Muscle of arm (tissue), 1 donor: ENCODE measurements at regions not wholly inside any gene's neighbourhood (a gene's known extent, or its start where the extent isn't known, plus 50 kb on each side); places are given as distances from the start of the nearest gene placed in this dataset.

Experiments used
- DNase-seq: peaks from one replicate; pipeline ENCODE4 v3.0.0-alpha.2; 2013

DNA sequence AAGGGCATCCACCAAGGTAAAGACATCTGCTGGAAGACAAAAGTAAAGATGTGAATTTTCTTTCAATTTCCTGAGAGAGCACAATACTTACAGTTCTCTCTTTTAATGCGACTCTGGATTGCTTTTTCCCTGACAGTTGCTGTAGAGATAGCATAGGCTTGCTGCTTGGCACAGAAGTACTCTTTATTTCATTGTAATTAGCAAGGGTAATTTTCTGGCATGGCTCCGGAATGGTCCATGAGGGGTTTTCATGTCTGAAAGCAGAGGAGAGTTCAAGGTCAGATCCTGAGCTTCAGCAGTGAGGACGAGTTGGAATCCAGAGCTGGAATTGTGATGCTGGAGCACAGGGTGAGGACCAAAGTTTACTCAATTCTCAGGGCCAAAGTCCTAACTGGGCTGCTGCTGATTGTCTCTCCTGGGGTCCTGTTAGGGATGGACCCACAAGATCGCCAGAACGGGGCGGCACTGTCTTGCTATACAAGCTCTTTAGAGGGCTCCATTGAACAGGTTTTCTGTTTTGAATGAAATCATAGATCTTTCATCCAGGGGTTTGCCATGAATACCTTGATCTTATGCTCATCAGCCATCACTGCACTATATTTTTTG lies 190.0 kb upstream of the MKI67 start:
- DNase-seq = no peak

DNA sequence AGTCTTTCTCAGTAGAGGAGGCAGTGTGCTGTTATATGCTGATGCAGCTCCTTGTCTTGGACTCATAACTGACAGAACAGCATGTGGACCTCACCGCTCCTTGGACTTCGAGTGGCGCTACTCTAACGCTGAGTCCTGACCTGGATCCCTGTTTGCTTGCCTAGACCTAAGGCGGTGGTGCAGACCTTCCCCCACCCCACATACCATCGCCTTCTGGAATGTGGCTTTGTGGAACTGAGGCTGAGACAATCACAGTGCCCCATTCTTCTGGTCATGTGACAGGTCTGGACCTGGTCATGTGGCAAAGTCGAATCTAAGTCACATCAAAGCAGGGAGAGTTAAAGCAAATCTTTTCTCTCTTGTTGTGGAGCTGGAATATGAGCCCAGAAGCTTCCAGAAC lies 190.7 kb upstream of the MKI67 start:
- no peak for DNase-seq

DNA sequence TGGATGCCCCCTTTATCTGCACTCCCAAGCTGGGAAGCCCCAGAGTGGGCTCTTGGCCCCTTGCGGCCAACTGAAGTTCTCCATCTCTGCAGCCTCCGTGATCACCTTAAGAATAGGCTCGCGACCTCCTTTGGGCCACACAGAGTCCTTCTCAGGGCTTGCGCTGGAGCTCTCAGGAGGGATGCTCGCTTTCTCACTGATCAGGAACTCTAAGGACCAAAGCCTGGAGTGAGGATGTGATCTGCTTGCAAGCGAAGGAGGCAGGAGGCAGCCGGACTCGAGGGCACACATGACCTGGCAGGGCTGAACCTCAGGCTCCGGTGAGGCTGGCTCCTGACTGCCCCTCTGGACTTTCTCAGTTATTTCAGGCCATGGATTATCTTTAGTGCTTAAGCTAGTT lies 192.1 kb upstream of the MKI67 start:
- DNase-seq = no peak

DNA sequence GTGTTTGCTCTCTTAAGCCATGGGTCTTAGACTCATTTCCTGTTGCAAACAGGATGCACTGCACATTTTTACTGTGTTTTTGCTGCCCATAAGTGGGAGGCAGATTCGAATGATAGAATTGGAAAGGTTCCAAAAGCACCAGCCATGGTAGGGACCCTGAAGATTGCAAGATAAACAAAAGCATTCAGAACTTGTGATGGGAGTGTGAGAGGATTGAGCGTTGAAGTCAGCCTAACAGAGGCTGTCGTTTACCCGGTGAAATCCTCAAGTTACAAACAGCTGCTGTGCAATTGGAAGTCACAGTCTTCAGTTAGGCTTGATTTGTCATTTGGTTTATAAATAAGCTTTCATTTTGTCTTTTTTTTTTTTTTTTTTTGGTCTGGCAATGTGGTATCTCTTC lies 192.7 kb upstream of the MKI67 start:
- no peak for DNase-seq

DNA sequence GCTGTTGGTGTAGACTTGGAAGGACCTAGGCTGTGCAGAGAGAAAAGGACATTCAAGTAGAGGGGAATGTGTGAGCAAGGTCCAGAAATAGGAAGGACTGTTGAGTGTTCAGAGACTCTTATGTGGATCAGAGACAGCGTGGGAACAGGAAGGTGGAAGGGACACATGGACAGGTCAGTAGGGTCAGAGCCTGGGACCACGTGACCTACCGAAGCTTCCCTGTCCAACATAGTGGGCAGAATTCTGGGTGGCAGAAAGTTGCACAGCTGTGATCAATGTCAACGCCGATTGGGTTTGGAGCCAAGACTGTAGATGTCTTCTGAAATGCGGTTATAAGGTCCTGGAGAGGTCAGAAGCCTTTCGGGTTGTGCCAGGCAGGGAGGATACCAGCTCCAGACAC lies 195.9 kb upstream of the MKI67 start:
- DNase-seq = no peak

DNA sequence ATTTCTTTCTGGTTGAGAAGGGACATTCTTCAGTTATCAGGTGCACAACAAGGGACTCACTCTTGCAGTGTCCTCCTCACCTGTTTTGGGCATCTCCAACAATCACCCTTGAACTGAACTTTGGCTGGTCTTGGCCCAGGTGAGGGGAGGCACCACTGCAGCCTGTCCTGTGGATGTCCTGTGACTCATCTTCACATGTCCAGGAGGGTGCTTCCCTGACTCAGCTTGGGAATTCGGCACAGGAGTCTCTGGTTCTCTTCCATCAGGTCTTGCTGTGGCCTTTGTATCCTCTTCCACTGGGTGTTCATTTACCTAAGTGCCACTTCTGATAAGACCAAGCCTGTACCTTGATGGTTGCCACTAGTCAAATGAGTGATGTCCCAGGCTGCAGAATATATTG lies 196.7 kb upstream of the MKI67 start:
- DNase-seq = no peak

DNA sequence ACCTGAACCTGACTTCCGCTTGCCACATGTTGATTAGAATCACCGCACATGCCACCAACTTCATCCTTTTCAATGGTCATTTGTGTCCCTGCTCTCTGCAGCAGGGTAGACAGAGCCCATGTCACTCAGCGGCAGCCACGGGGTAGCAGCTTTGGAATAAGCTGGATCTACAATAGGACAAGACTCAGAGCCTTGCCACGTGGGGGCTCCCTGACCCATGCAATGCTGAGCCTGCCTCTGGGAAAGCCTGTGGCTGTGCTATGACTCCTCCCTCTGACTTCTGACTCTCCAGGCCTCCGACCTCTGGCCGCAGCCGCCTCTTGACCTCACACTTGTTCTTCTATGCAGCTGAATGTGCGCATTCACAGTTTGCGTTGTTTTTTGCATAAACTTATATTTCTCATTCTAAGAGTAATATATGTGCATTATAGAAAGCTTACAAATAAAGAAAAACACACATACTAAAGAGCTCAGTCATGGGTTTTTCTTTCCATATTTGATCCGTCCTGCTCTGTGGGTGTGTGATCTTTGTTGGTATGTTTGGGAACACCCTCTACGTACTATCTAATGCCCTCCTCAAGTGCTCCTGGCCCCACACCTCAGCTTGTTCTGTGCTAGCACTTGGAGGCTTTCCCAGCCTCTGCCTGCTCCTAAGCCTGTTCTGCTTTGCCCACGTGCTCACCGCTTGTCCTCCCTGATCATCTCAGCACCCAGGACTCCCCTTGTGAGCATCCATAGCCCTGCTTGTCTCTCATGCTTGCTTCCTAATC lies 198.0 kb upstream of the MKI67 start:
- DNase-seq = no peak

DNA sequence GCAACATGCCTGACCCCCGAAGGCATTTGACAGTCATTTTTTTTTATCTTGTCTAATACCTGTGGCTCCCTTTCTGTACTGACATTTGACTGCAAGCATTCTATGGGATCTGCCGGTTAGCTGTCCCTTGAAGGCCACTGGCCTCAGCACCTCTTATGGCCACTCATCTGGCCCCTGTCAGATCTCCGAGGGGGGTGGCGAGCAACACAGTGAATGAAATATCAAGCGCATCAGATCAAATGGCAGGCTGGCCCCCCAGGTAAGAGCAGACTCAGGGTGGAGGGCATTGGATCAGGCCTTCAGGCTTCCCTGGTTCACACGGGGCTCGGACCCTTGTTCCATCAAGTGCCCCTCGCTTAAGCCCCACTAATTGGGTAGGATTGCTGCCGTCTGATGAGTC lies 199.6 kb upstream of the MKI67 start:
- no peak for DNase-seq

DNA sequence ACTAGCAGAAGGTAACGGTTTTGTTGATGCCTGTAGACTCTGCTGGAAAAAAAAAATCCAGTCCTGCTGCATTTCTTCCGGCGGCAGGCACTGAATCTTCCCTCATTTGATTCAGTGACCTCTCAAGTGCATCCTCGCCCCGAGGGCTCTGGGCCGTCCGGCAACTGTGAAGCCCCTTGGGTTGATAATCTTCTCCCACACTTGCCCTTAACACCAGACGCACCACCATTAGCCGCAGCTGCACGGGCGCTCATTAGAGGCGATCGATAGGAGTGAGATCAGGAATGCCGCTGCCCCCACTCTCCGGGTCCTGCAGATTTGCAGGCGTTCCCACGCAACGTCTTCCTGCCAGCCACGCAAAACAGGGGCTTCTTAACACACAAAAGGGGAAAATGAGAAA lies 200.0 kb upstream of the MKI67 start:
- no peak for DNase-seq

DNA sequence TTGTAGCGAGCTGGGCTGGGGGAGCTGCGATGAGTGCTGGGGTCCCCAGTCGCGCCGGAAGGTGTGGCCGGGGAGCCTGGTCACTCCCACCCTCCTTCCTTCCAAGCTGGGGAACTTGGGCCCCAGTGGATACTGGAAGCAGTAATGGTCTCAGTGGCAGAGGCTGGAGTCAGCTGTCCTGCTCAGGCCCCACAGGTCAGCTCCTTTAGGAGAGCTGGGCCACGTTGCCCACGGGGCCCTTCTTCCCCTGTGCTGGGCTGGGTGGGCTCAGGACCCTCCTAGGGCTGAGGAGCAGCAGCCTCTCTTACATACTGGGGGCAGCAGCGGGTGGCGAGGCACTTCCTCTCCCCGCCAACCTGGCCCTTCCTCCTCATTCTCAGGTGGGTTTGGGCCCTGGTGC lies 200.6 kb upstream of the MKI67 start:
- DNase-seq = no peak

DNA sequence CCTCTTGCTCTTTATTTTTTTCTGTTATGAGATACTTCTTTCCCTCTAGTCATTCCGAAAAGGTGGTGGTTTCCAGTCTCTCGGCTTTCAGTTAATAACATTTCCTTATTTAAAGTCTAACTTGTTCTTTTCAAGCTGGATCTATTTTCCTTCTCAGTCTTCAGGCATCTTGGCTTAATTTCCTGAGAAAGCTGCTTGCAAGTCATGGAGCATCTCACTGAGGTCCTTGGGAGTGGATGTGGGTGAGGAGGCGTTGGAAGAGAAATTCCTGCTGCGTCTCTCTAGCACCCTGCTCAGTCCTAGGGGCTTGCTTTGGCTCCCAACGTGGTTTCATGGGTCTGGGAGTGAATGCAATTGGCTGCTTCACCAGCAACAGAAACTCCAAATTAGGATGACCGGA lies 210.2 kb upstream of the MKI67 start:
- no peak for DNase-seq

DNA sequence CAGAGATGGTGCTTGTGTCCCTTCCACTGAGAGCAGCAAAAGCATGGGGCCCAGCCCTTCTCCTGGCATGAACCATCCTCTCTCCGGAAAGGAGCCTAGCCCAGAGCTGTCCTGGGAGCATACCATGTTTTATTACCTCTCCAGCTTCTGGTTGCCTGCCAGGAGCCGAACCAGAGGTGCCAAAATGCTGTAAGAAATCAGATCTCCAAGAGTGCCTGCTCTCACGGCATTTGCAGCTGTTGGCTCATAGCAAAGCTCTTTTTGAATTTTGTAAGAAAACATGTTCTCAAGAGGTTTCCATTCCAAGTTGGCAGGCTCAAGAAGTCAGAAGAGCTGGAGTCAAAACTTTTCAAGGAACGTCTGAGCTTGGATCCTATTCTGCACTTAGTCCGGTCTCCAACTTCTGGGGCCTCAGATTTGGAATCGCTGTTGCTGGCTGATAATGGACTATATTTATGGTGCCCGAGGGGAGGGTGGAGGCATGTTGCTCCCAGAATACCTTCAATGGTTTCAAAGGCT lies 211.7 kb upstream of the MKI67 start:
- peak; percentile 87 for DNase-seq

DNA sequence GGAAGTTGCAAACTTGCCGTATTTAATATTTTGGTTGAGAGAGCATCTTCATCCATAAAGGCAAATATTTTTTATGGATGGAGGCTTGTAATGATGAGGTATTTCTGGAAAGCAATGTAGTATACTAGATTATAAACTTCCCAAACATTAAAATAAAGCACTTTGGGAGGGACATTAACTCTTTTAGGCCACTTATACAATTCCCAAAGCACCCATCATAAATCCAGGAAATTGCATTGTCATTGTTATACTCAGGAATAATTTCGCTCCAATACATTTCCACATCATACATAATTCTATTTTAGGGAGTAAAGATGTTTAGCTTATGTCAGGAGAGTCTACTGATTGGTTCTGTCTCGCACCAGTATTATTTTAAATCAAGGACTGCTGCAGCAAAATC lies 212.7 kb upstream of the MKI67 start:
- DNase-seq = no peak

DNA sequence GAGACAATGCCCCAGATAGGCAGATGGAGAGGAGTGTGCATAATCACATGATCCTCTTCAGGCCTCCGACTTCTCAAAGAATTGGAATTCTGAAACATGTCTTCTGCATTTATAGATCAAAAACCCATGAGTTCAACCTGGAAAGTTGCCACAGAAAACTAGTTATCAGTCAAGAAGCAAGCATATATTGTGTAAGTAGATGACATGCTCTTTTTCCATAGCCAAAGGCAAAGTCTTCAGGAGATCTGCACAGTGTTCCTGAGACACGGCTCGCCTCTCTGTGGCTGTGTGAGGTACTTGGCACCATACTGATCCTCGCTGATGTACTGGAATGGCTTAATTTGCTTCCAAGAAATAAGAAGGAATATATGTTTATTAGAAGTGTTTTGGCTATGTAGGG lies 213.5 kb upstream of the MKI67 start:
- no peak for DNase-seq

DNA sequence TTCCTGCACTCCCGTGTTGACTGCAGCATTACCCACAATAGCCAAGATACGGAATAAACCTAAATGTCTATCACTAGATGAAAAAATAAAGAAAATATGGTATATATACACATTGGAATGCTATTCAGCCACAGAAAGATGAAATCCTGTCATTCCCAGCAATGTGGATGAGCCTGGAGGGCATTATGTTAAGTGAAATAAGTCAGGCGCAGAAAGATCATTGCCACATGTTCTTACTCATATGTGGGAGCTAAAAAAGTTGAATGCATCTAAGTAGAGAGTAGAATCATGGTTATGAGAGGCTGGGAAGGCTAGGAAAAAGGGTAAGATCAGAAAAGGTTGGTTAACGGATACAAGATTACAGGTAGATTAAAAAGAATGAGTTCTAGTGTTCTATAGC lies 219.1 kb upstream of the MKI67 start:
- DNase-seq = no peak

DNA sequence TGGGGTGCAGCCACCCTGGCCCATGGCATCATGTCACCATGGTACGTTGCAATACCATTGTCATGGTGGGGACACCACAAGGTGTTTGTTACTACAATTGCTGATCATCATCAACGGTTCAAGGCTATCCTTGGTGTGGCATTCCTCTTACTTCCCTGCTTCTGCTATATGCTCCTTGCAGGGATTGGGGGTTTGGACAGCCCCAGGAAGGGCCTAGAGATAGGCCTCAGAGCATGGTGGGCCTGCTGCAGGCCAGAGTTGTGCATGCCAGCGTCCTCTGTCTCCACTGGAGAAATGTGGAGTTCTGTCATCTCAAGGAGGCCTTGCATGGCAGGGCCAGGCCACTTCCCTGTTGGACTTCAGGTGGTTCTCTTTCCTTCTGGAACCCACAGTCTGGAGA lies 234.6 kb upstream of the MKI67 start:
- no peak for DNase-seq

DNA sequence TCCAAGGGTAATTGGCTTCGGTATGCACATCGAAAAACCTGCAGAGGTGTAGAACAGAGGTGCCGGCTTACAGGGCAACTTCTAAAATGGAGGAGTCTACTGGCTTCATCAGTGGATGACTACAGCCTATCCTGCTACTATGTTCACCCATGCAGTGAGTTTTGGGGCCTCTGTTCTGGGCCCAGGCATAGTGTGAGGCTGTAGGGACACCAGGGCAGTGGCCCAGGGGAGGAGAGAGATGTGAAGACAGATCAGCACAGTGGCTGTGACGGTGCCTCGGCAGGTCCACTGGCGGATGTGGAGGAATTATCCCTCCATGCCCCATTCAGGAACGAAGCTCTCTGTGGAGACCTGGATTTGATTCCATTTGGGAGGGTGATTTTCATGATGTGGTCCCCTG lies 235.3 kb upstream of the MKI67 start:
- DNase-seq = no peak

DNA sequence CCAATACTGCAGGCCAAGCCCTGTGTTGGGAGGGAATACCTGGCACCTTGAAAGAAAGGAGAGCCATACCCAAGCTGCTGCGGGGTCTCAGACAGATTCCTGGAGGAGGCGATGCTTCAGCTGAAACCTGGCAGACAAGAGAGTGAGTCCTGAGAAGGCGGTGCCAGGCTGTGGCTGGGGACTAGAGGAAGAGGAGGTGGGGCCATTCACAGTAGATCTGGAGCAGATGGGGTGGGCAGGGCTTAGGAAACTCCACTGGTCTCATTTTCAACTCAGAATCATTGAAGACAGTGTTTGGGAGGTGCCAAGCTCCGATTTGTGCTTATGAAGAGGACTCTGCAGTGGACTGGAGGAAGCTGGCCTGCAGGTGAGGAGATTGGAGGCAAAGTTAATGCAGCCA lies 236.3 kb upstream of the MKI67 start:
- no peak for DNase-seq

DNA sequence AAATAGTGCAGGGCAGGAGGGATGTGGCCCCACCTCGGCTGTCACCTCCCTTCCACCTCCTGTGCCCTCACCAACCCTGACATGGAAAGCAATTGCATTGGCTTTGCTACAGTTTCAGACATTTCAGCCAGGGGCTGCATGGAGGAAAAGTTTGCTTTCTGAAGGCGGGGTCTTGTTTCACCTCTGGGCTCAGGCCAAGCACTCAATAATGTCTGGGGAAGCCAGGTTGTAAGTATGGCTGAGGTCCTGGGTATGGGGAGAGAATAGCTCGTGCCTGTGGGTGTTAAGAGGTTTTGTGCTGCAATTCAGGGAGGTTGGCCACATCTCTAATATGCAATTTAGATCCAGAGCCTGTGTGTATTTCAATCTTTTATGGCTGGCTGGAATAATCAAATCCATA lies 238.4 kb upstream of the MKI67 start:
- no peak for DNase-seq

DNA sequence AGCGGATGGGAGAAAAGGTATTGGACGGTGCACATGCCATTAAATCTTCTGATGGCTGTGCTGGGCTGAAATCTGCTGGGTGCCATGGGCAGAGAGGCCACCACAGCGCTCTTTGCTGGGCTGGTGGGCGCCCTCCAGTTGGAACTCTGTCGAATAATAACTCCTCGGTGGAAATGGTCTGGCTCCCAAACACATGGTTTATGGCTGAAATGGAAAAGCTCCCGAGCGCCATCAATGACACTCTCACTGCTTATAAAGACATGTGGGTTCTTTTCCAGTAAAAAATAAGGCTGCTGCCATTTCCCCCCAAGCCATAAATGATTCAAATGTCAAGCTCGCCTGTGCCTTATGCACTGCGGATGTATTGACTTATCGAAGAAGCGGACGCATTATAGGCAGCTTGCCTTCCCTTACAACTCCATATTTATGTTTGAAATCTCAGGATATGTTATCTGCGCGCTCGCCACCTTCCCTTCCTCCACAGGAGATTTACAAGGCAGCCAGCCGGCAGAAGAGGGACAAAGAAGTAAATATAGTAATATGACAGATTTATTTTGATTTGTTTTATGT lies 239.0 kb upstream of the MKI67 start:
- DNase-seq = no peak

DNA sequence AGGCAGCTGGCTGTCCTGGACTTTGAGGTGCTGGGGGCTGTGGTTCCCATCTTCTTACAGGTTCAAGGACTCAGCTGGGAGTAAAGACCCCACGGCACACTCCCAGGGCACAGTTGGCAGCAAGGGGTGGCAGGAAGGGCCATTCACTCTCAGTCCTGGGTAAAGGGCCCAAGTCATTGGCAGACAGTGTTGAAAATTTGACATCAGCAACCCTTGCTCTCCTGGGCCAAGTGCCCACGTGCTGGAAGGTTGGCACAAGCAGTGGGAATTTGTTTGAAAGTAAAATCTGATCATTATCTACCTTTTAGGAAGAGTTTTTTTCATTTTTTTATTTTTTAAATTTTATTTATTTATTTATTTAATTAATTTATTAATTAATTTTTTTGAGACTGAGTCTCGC lies 241.6 kb upstream of the MKI67 start:
- DNase-seq = no peak

DNA sequence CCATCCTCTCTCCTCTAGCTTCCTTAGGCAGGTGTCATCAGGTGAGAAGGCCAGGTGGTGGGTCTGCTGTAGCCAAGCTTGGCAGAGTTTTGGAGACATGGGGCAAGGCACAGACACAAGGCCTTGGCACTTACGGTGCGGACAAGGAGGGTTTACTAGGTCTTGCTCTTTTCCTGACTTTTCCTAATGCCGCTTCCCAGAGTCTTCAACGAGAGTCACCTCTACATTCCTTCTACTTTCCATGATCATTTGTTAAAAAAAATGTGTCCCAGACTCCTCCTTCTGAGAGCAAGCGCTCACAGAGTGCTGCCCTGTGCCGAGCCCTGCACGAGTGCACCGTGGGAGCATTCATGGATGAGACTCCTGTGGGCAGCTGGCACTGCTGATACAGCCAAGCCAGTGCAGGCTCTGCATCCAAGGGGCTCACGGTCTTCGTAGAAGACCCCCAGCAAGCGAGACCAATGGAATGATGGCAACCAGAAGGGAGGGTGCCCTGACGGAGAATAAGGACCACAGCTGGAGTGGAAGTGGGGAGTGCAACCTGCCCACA lies 243.0 kb upstream of the MKI67 start:
- DNase-seq = no peak

DNA sequence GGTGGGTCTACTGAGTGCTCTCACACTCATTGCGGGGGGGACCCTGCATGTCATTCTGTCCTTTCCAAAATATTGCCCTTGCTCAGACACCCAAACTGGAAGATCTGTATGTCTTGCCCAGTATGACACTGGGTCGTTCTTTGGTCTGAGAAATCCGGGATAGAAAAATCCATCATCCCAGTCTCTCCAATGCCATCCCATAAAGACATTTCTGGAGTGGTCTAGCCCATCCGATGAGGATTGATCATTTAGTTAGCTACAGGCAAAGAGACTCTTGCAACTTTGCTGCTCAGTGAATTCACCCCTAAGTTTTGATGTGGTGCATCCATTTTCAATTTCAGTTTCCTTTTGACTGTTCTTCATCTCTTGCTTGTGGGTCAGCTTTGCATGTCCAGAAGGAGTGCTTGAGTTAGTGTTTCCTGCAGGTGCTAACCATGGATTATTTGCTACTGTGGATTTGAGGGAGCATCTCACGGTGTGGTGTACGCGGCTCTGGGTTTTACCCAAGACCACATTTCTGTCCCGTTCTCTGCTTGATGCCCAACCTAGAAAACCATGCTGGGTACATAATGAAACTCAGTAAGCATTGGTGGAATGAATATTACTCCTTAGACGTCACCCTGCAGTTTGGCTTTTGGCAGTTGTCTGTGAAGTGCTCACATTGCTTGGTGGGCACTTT lies 247.0 kb upstream of the MKI67 start:
- no peak for DNase-seq
